H4 (cell line): ENCODE measurements at regions not wholly inside any gene's neighbourhood (a gene's known extent, or its start where the extent isn't known, plus 50 kb on each side); places are given as distances from the start of the nearest gene placed in this dataset.

Source experiments
- DNase-seq: peaks from one replicate; pipeline ENCODE4 v3.0.0-alpha.2; 2015; ENCODE audit warnings: low spot score

DNA sequence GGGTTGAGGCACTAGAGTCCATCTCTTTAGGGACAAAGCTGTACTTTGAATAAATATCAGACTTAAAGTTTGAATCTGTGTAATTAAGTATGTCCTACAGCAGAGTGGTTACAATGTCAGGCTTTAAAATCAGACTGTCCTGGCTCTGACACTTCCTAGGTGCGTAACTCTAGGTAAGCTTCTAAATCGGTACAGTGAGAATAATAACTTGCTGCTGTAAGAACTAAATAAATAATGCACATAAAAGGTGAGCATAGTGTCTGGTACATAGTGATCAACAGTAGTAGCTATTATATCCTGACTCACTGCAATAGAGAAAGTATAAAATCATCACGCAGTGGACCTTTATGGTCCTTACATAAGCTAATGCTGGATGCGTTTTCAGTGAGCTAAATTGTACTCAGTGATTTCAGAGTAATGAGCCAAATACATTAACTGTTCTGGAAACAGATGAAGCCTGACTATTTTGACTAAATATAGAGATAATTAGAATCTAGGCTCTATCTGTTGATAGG is 72.2 kb upstream of the PDK4 start:
- DNase-seq: no peak

DNA sequence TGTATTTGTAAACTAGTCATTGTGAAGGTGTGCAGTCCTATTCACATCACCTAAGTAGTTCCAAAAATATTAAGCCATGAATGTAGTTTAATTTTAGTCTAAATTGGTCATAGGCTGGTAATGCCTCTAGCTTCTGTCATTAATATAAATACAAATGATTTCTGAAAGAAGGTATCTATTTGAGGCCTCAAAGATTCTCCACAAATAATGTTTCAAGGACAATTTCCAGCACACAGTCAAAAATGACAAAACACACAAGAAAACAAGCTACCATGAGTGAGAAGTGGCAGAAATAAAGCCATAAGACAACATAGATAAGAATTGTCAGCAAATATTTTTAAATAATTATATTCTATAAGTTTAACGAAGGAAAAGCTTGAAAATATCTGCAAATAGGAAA is 66.7 kb upstream of the PDK4 start:
- no peak for DNase-seq

DNA sequence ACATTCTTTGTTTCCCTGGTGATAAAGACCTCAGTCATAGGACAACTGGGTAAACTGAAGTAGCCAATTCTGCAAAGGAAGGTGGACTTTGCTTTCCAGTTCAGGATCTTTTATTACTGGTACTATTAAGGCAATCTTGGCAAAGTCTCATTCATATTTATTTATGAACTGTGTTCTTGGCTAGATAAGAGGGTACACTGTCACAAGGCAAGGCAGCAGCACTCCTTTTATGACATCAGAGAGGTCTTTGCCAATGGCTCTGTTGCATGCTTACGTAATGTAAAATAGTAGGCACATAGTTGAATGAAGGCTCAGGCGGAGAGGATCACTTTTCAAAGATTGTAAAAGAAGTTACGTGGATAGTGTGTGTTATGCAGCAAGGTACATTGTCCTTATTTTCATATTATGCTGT is 63.7 kb upstream of the PDK4 start:
- no peak for DNase-seq

DNA sequence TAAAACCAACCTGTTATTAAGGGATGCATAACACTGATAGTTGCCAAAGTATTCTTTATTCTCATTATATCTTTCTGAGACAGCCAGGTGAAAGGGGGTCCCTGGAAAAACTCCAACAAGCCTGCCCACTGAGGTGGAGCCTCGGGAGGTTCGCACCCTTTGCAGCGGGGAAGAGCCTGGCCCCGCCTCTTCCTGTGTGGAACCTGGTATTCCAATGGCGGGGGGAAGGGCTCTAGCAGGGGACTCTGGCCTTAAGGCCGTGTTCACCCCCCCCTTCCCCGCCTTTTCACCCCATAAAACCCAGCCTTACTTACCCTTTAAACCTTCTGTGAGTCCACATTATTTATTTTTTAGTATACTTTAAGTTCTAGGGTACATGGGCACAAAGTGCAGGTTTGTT is 62.4 kb upstream of the PDK4 start:
- no peak for DNase-seq

DNA sequence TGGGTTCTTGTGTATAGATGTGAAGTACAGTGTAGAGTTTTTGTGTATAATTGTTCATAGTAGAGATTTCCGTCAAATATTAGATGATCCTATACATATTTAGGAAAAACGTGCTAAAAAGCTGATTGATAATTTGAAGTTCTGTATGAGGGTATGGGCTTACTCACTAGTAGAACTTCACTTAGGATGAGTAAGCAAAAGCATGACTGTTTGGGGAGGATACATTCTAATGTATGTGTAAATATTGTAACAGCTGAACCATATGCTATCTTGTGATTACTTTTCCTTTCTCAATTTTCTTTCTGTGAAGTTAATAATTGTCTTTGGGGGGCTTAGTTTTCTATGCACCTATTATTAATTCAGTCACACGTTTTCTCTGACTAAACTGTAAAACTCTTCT is 53.2 kb upstream of the PDK4 start:
- DNase-seq: no peak

DNA sequence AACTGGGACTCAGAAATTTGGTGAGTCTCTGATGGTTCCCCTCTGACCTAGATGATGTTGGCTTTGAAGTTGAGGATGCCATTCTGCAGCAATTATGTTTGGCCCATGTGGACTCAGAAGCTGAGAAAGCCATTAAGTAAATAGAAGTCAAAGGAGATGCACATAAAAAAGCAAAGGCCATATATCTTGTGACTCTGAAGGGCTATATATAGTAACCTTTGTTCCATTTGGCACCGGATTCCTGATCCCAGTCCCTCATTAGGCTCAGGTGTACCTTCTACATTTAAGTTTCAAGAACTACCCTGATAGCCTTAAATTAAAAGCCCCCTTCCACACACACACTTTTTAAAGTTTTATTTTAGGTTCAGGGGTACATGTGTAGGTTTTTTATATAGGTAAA is 50.0 kb upstream of the PDK4 start:
- DNase-seq: no peak
